Adrenal gland (tissue), 9 donors: ENCODE measurements at regions not wholly inside any gene's neighbourhood (a gene's known extent, or its start where the extent isn't known, plus 50 kb on each side); places are given as distances from the start of the nearest gene placed in this dataset.

Experiments
- DNase-seq, 7 donors: peaks; one replicate each; pipeline ENCODE4 v3.0.0-alpha.2; 2019 to 2020
- H3K27ac ChIP-seq, 5 donors: fragments of 200-600 bp; sonication (generic) in 4 of 5; 1 replicate in 3 of 5; 2 replicates in 2 of 5; pipeline versions ENCODE4 v1.5.1 to v1.8.0; 2016 to 2020; ENCODE audit warnings: mild to moderate bottlenecking in 1 of 5
- H3K27me3 ChIP-seq: fragments of 200-600 bp; 2 replicates; pipeline ENCODE4 v1.8.0; 2021
- H3K36me3 ChIP-seq, 2 donors: fragments of 200-600 bp; replicated peaks in 1 of 2; 1 replicate in 1 of 2; 2 replicates in 1 of 2; pipeline versions ENCODE4 v1.5.1 to v1.8.0; 2018 to 2022
- H3K4me1 ChIP-seq, 2 donors: fragments of 200-600 bp; replicated peaks in 1 of 2; 1 replicate in 1 of 2; 2 replicates in 1 of 2; pipeline versions ENCODE4 v1.5.1 to v1.8.0; 2018 to 2021
- H3K4me3 ChIP-seq, 4 donors: fragments of 200-600 bp; sonication (generic) in 3 of 4; one replicate each; pipeline ENCODE4 v1.5.1; 2016 to 2018
- H3K9me3 ChIP-seq, 3 donors: fragments of 200-600 bp; sonication (generic) in 1 of 3; replicated peaks in 1 of 3; 1 replicate in 2 of 3; 2 replicates in 1 of 3; pipeline versions ENCODE4 v1.5.1 to v1.8.0; 2016 to 2021
- POLR2A ChIP-seq, 2 donors: fragments of 450-650 bp; IDR thresholded peaks; one replicate each; pipeline ENCODE4 v1.6.1; 2017; ENCODE audit warnings: antibody characterized with exemption in 2 of 2, mild to moderate bottlenecking in 2 of 2, moderate library complexity in 1 of 2
- WGBS, 4 donors: extraction: QIAGEN DNeasy Blood & Tissue Kit in 2 of 4; methylation state at CpG; one replicate each; pipeline versions ENCODE4 v1.1.5 to v1.1.7; 2013 to 2017; 5-methylcytosine and 5-hydroxymethylcytosine counted together
- intact Hi-C, 2 donors: fragments of 100-400 bp; cut with DNase I; formaldehyde crosslinking; loops; one replicate each; pipeline versions ENCODE4 v1.14.1 to v1.15.0; 2022 to 2023
- TF ChIP-seq, protein P1 (sequence below), 6 experiments: fragments of 450-650 bp in 4 of 6; fragments of 200-600 bp in 2 of 6; sonication (generic) in 1 of 6; IDR thresholded peaks; 1 replicate in 5 of 6; 2 replicates in 1 of 6; pipeline versions ENCODE4 v1.5.1 to v1.8.0; 2016 to 2021; ENCODE audit warnings: antibody characterized with exemption in 6 of 6, mild to moderate bottlenecking in 2 of 6, moderate library complexity in 1 of 6
- donor health status: healthy with polysubstance abuse.
- donor health status: Bipolar disorder and iron deficiency.
- donor health status: DM: yes; HTN: yes; CAD: no.
- donor health status: DM: no; HTN: no; CAD: no.
- donor health status: DM: no; HTN: no; CAD: no.

DNA sequence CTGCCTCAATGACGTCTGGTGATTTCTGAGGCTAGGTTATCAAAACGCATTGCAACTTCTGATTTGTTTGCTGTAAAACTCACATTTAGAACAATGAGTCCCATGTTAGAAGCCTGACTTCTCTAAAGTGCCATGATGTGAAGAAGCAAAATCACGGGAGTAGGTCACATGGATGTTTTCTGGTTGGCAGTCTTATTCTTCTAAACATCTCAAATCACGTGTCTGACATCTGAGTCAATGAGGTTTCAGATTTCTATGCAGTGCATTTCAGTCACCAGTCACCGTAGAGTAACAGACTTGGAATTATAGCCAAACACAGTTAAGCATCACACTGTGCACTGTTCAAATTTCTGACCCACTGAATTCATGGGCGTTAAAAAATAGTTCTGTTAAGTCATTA, 482.1 kb downstream of the TMA16 start:
- intact Hi-C loops = no loop called here
- no peaks in the 10 kb centered on the region for H3K36me3 ChIP-seq
- no peaks in the 10 kb centered on the region for H3K27me3 ChIP-seq
- 65 to 74% (median 69%) methylated on average over 6 of the region's 6 CpGs for whole genome bisulfite sequencing, 4 donors
- H3K9me3 ChIP-seq = no peaks in the 10 kb centered on the region
- no peak overlapping the region for H3K27ac ChIP-seq
- TF ChIP-seq POLR2A (IDR thresholded peaks at IDR 0.05) = no peak
- TF ChIP-seq, protein P1, sequence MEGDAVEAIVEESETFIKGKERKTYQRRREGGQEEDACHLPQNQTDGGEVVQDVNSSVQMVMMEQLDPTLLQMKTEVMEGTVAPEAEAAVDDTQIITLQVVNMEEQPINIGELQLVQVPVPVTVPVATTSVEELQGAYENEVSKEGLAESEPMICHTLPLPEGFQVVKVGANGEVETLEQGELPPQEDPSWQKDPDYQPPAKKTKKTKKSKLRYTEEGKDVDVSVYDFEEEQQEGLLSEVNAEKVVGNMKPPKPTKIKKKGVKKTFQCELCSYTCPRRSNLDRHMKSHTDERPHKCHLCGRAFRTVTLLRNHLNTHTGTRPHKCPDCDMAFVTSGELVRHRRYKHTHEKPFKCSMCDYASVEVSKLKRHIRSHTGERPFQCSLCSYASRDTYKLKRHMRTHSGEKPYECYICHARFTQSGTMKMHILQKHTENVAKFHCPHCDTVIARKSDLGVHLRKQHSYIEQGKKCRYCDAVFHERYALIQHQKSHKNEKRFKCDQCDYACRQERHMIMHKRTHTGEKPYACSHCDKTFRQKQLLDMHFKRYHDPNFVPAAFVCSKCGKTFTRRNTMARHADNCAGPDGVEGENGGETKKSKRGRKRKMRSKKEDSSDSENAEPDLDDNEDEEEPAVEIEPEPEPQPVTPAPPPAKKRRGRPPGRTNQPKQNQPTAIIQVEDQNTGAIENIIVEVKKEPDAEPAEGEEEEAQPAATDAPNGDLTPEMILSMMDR (IDR thresholded peaks at IDR 0.05) = no peak
- H3K4me1 ChIP-seq = no peaks in the 10 kb centered on the region
- H3K4me3 ChIP-seq = no peak overlapping the region
- DNase-seq = no peak

- WGBS, 4 donors = 68 to 78% (median 73%) methylated on average over 5 of the region's 5 CpGs
- Histone ChIP-seq H3K36me3 (no peaks in the 10 kb centered on the region), H3K4me1 (no peaks in the 10 kb centered on the region), H3K4me3 (no peak overlapping the region), H3K9me3 (no peaks in the 10 kb centered on the region), H3K27ac (no peak overlapping the region), H3K27me3 (no peaks in the 10 kb centered on the region)
- TF ChIP-seq, protein P1 (IDR thresholded peaks at IDR 0.05) = no peak
- no peak for TF ChIP-seq POLR2A (IDR thresholded peaks at IDR 0.05)
- intact Hi-C loops = no loop called here
- no peak for DNase-seq
Measured at GRCh38 chr4:163988391-163988790, 493.9 kb downstream of the TMA16 start.

GRCh38 chr4:163988865-163989264, 494.4 kb downstream of the TMA16 start:
- H3K4me3 ChIP-seq = no peak overlapping the region
- TF ChIP-seq POLR2A (IDR thresholded peaks at IDR 0.05) = no peak
- TF ChIP-seq, protein P1 (IDR thresholded peaks at IDR 0.05) = no peak
- H3K36me3 ChIP-seq = no peaks in the 10 kb centered on the region
- DNase-seq = no peak
- no peaks in the 10 kb centered on the region for H3K4me1 ChIP-seq
- intact Hi-C loops = no loop called here
- WGBS, 4 donors = 37 to 57% (median 40%) methylated on average over 6 of the region's 6 CpGs
- no peak overlapping the region for H3K27ac ChIP-seq
- H3K9me3 ChIP-seq = no peaks in the 10 kb centered on the region
- no peaks in the 10 kb centered on the region for H3K27me3 ChIP-seq

DNA sequence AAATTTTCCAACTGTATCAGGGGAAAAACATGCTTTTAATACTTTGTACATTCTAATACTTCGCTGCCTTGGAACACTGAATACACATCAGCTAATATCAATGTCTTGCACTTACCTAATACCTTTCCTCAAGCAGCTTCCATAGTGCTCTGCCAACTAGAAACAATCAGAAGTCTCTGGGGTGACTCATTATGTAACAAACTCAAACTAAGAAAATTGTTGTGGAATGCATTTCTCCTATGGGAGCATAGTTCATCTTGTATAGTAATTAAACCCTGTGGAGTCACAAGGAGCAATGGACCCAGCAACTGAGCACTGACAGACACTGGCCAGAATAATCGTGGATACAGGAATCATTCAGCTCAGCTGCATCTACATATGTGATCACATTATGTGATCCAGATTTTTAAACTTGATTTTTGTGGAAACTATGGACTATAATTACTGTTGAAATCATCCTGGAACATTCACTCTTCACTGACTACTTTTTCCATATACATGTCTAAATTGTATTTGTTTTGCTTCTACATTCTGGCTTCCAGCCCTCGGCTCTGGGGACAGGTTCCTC, 496.9 kb downstream of the TMA16 start:
- H3K4me3 ChIP-seq = no peak overlapping the region
- TF ChIP-seq POLR2A (IDR thresholded peaks at IDR 0.05) = no peak
- TF ChIP-seq, protein P1 (IDR thresholded peaks at IDR 0.05) = no peak
- H3K4me1 ChIP-seq = no peaks in the 10 kb centered on the region
- 69 to 75% (median 73%) methylated on average over 3 of the region's 3 CpGs for WGBS, 4 donors
- H3K36me3 ChIP-seq = no peaks in the 10 kb centered on the region
- H3K27ac ChIP-seq = no peak overlapping the region
- DNase-seq = no peak
- no peaks in the 10 kb centered on the region for H3K9me3 ChIP-seq
- no peaks in the 10 kb centered on the region for H3K27me3 ChIP-seq
- intact Hi-C loops = no loop called here
